ENCODE measurements at regions not wholly inside any gene's neighbourhood (a gene's known extent, or its start where the extent isn't known, plus 50 kb on each side); places are given as distances from the start of the nearest gene placed in this dataset.

- Histone ChIP-seq H3K79me2 (ENCODE audit: low read length) (no peaks in the 10 kb centered on the region), H3K4me2 (ENCODE audit: low read depth, low read length) (no peak overlapping the region), H3K9me3 (replicated peaks; ENCODE audit: insufficient read depth, low read length) (no peaks in the 10 kb centered on the region), H3K36me3 (replicated peaks; ENCODE audit: insufficient read depth, low read length) (no peaks in the 10 kb centered on the region), H3K9me2 (replicated peaks; ENCODE audit: insufficient read depth, low read length) (no peaks in the 10 kb centered on the region), H2AFZ (ENCODE audit: low read length) (no peak overlapping the region), H4K20me1 (ENCODE audit: insufficient read depth, low read length) (no peaks in the 10 kb centered on the region), H3K27me3 (replicated peaks; ENCODE audit: insufficient read depth, low read length) (no peaks in the 10 kb centered on the region), H3F3A (ENCODE audit: insufficient read depth, low read length) (no peaks in the 10 kb centered on the region), H3K4me1 (ENCODE audit: low read length) (no peaks in the 10 kb centered on the region), H3K9ac (ENCODE audit: low read length) (no peak overlapping the region), H3K27ac (ENCODE audit: low read length) (no peak overlapping the region), H3K4me3 (ENCODE audit: low read length) (no peak overlapping the region)
- TF ChIP-seq, protein P1, sequence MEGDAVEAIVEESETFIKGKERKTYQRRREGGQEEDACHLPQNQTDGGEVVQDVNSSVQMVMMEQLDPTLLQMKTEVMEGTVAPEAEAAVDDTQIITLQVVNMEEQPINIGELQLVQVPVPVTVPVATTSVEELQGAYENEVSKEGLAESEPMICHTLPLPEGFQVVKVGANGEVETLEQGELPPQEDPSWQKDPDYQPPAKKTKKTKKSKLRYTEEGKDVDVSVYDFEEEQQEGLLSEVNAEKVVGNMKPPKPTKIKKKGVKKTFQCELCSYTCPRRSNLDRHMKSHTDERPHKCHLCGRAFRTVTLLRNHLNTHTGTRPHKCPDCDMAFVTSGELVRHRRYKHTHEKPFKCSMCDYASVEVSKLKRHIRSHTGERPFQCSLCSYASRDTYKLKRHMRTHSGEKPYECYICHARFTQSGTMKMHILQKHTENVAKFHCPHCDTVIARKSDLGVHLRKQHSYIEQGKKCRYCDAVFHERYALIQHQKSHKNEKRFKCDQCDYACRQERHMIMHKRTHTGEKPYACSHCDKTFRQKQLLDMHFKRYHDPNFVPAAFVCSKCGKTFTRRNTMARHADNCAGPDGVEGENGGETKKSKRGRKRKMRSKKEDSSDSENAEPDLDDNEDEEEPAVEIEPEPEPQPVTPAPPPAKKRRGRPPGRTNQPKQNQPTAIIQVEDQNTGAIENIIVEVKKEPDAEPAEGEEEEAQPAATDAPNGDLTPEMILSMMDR (IDR thresholded peaks at IDR 0.05; ENCODE audit: low read length) = no peak
- no peak for TF ChIP-seq EZH2 (optimal IDR thresholded peaks at IDR 0.05; ENCODE audit: low read depth, low read length)
- no peak for TF ChIP-seq EZH2phosphoT487 (IDR thresholded peaks at IDR 0.05; ENCODE audit: low read length)
- no peak for DNase-seq
Observed at GRCh38 chr2:16774091-16774490, 108.5 kb upstream of the CYRIA start.

DNA sequence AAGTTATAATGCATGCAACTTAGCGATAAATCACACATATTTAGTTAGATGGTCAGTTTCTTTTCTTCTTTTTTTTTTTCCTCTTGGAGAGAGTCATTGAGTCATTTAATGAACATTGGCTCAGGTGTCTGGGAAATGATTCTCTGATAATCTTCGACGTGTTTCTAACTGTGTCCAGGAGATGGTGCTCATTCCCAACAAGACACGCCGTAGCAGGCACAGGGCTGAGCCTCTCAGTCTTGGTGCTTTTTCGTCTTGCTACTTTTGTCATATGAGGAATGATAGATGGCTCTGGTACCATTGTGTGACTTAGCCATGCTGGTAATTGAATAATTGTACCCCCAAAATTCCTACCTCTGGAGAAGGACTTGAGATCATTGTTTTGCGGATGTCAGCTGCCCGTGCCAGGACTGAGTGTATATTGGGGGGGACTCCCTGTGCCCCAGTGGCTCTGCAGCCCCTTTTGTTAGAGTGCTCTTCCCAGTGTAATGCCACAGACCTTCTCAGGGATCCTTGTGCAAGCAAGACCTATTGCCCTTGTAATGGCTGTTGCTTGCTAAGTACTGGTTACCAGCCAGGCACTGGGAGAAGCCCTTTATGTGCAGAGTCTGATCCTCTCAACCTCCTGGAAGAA is 107.6 kb upstream of the CYRIA start:
- H3K36me3 ChIP-seq (replicated peaks; ENCODE audit: insufficient read depth, low read length) = no peaks in the 10 kb centered on the region
- H3K79me2 ChIP-seq (ENCODE audit: low read length) = no peaks in the 10 kb centered on the region
- DNase-seq = peak; percentile 64
- no peak overlapping the region for H3K27ac ChIP-seq (ENCODE audit: low read length)
- no peak overlapping the region for H3K4me2 ChIP-seq (ENCODE audit: low read depth, low read length)
- no peak overlapping the region for H3K9ac ChIP-seq (ENCODE audit: low read length)
- H2AFZ ChIP-seq (ENCODE audit: low read length) = no peak overlapping the region
- TF ChIP-seq EZH2 (optimal IDR thresholded peaks at IDR 0.05; ENCODE audit: low read depth, low read length) = no peak
- TF ChIP-seq EZH2phosphoT487 (IDR thresholded peaks at IDR 0.05; ENCODE audit: low read length) = no peak
- TF ChIP-seq, protein P1 (IDR thresholded peaks at IDR 0.05; ENCODE audit: low read length) = peak; percentile 66
- no peak overlapping the region for H3K4me3 ChIP-seq (ENCODE audit: low read length)
- no peaks in the 10 kb centered on the region for H3K27me3 ChIP-seq (replicated peaks; ENCODE audit: insufficient read depth, low read length)
- H3K9me3 ChIP-seq (replicated peaks; ENCODE audit: insufficient read depth, low read length) = no peaks in the 10 kb centered on the region
- no peaks in the 10 kb centered on the region for H3F3A ChIP-seq (ENCODE audit: insufficient read depth, low read length)
- no peaks in the 10 kb centered on the region for H3K9me2 ChIP-seq (replicated peaks; ENCODE audit: insufficient read depth, low read length)
- H4K20me1 ChIP-seq (ENCODE audit: insufficient read depth, low read length) = no peaks in the 10 kb centered on the region
- no peaks in the 10 kb centered on the region for H3K4me1 ChIP-seq (ENCODE audit: low read length)

DNA sequence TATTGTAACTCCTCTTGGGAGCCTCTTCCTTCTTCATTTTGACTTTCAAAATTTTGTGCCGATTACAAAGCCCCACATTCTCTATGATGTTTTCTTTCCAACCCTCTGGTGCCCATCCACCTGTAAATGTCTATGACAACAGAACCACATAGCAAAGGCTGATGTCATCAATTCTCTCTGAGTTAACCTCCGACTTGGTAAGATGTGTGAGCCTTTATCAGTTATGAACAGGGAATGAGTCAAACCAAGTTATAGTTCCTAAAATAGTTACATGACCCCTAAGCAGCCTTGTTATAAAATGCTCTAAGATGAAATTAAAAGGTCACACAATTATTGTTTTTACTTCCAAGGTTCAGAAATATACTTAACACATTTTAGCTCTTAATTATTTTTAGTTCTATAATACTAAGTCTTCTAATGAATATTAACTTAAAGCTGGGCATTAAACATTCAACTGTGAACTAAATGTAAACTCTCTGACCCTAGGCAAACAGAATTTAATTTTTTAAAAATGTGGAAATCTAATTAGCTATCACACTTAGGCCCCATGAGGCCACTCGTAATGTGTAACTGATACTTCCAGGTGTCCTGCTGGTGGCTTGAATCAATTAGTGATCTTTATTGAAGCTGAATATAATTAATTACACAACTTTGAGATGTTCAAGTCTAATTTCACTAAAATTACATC is 102.3 kb upstream of the CYRIA start:
- no peak for DNase-seq
- Histone ChIP-seq H3K4me1 (ENCODE audit: low read length) (no peaks in the 10 kb centered on the region), H3K9ac (ENCODE audit: low read length) (no peak overlapping the region), H3K27me3 (replicated peaks; ENCODE audit: insufficient read depth, low read length) (no peaks in the 10 kb centered on the region), H4K20me1 (ENCODE audit: insufficient read depth, low read length) (no peaks in the 10 kb centered on the region), H3K9me3 (replicated peaks; ENCODE audit: insufficient read depth, low read length) (no peaks in the 10 kb centered on the region), H3K4me2 (ENCODE audit: low read depth, low read length) (no peak overlapping the region), H2AFZ (ENCODE audit: low read length) (no peak overlapping the region), H3F3A (ENCODE audit: insufficient read depth, low read length) (no peaks in the 10 kb centered on the region), H3K4me3 (ENCODE audit: low read length) (no peak overlapping the region), H3K36me3 (replicated peaks; ENCODE audit: insufficient read depth, low read length) (no peaks in the 10 kb centered on the region), H3K27ac (ENCODE audit: low read length) (no peak overlapping the region), H3K79me2 (ENCODE audit: low read length) (no peaks in the 10 kb centered on the region), H3K9me2 (replicated peaks; ENCODE audit: insufficient read depth, low read length) (no peaks in the 10 kb centered on the region)
- TF ChIP-seq EZH2phosphoT487 (IDR thresholded peaks at IDR 0.05; ENCODE audit: low read length) (no peak), EZH2 (optimal IDR thresholded peaks at IDR 0.05; ENCODE audit: low read depth, low read length) (no peak)
- TF ChIP-seq, protein P1 (IDR thresholded peaks at IDR 0.05; ENCODE audit: low read length) = no peak
